Trophoblast cell (in vitro differentiated cells and primary cell): ENCODE measurements at regions not wholly inside any gene's neighbourhood (a gene's known extent, or its start where the extent isn't known, plus 50 kb on each side); places are given as distances from the start of the nearest gene placed in this dataset.

ENCODE experiments used
- DNase-seq, 2 donors: peaks; one replicate each; pipeline ENCODE4 v3.0.0-alpha.2; 2016
- H2AFZ ChIP-seq: 2 replicates; pipeline ENCODE4 v1.6.1; 2013; ENCODE audit warnings: low read length, moderate library complexity, mild to moderate bottlenecking; ENCODE audit not compliant: insufficient read depth, poor library complexity
- H2AK5ac ChIP-seq: 2 replicates; pipeline ENCODE4 v1.6.1; 2013; ENCODE audit warnings: mild to moderate bottlenecking, low read length
- H2BK120ac ChIP-seq: 2 replicates; pipeline ENCODE4 v1.6.1; 2013; ENCODE audit warnings: low read length, mild to moderate bottlenecking, moderate library complexity; ENCODE audit not compliant: insufficient read depth, poor library complexity
- H2BK12ac ChIP-seq: 2 replicates; pipeline ENCODE4 v1.6.1; 2013; ENCODE audit warnings: mild to moderate bottlenecking, low read length, moderate library complexity
- H2BK5ac ChIP-seq: 2 replicates; pipeline ENCODE4 v1.6.1; 2013; ENCODE audit warnings: low read length, low read depth, moderate library complexity, mild to moderate bottlenecking; ENCODE audit not compliant: poor library complexity
- H3K14ac ChIP-seq: 2 replicates; pipeline ENCODE4 v1.6.1; 2013; ENCODE audit warnings: mild to moderate bottlenecking, low read length
- H3K18ac ChIP-seq: 2 replicates; pipeline ENCODE4 v1.6.1; 2013; ENCODE audit warnings: mild to moderate bottlenecking, low read length
- H3K23ac ChIP-seq: 2 replicates; pipeline ENCODE4 v1.6.1; 2013; ENCODE audit warnings: low read length
- H3K27ac ChIP-seq: 2 replicates; pipeline ENCODE4 v1.5.1; 2013; ENCODE audit warnings: low read depth, mild to moderate bottlenecking, inconsistent platforms, low read length, moderate library complexity
- H3K27me3 ChIP-seq: 2 replicates; pipeline ENCODE4 v1.6.1; 2013; ENCODE audit warnings: inconsistent platforms, mild to moderate bottlenecking, low read length, moderate library complexity; ENCODE audit not compliant: insufficient read depth
- H3K36me3 ChIP-seq, 2 experiments: 1 replicate in 1 of 2; 2 replicates in 1 of 2; pipeline ENCODE4 v1.6.1; 2013; ENCODE audit warnings: low read length in 2 of 2, mild to moderate bottlenecking in 2 of 2, moderate library complexity in 1 of 2; ENCODE audit not compliant: insufficient read depth in 2 of 2, control insufficient read depth in 1 of 2
- H3K4ac ChIP-seq: 2 replicates; pipeline ENCODE4 v1.6.1; 2013; ENCODE audit warnings: low read depth, mild to moderate bottlenecking, low read length, moderate library complexity
- H3K4me1 ChIP-seq, 2 experiments: 1 replicate in 1 of 2; 2 replicates in 1 of 2; pipeline ENCODE4 v1.6.1; 2013; ENCODE audit warnings: low read length in 2 of 2, mild to moderate bottlenecking in 2 of 2, moderate library complexity in 1 of 2; ENCODE audit not compliant: insufficient read depth in 2 of 2, control insufficient read depth in 1 of 2
- H3K4me2 ChIP-seq: 2 replicates; pipeline ENCODE4 v1.6.1; 2013; ENCODE audit warnings: inconsistent platforms, mild to moderate bottlenecking, low read length, moderate library complexity
- H3K4me3 ChIP-seq: 2 replicates; pipeline ENCODE4 v1.5.1; 2013; ENCODE audit warnings: mild to moderate bottlenecking, low read depth, low read length, inconsistent platforms
- H3K79me1 ChIP-seq: one replicate; pipeline ENCODE4 v1.6.1; 2013; ENCODE audit warnings: low read length
- H3K79me2 ChIP-seq: 2 replicates; pipeline ENCODE4 v1.6.1; 2013; ENCODE audit warnings: low read length, mild to moderate bottlenecking; ENCODE audit not compliant: control insufficient read depth, insufficient read depth, poor library complexity
- H3K9ac ChIP-seq: 2 replicates; pipeline ENCODE4 v1.6.1; 2013; ENCODE audit warnings: mild to moderate bottlenecking, low read length
- H3K9me3 ChIP-seq: 2 replicates; pipeline ENCODE4 v1.6.1; 2013; ENCODE audit warnings: low read depth, mild to moderate bottlenecking, control low read depth, inconsistent platforms, low read length; ENCODE audit not compliant: insufficient read depth
- H4K12ac ChIP-seq: 2 replicates; pipeline ENCODE4 v1.6.1; 2013; ENCODE audit warnings: low read depth, mild to moderate bottlenecking, low read length, moderate library complexity
- H4K8ac ChIP-seq: 2 replicates; pipeline ENCODE4 v1.6.1; 2013; ENCODE audit warnings: low read depth, mild to moderate bottlenecking, low read length, moderate library complexity
- H4K91ac ChIP-seq: one replicate; pipeline ENCODE4 v1.6.1; 2013; ENCODE audit warnings: low read depth, mild to moderate bottlenecking, low read length, moderate library complexity
- WGBS: extraction: QIAGEN DNeasy Blood & Tissue Kit; methylation state at CpG from one replicate; pipeline ENCODE4 v1.1.7; 2013; ENCODE audit warnings: missing lambda C conversion rate; ENCODE audit not compliant: insufficient read length, insufficient coverage; ENCODE audit errors: extremely low coverage; 5-methylcytosine and 5-hydroxymethylcytosine counted together

DNA sequence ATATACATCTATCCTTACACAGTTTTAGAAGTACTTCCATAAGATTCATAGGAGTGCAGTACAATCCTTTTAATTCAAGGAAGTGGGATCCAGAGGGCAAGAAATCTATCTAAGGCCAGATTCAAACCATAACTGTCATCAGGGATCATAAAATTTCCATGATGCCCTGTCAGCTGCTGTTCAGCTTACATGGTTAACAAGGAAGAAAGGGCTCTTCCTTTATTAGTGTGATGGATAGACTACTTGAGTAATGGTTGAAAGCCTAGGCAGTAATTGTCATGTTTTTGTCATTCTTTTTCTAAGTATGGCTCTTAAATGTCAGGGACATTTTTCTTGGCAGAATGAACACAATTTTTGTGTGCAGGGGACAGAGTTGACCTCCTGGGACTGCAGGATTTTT lies 159.8 kb upstream of the CXCL13 start:
- Histone ChIP-seq H3K27ac (no peak overlapping the region), H3K18ac (no peak overlapping the region), H2BK120ac (no peak overlapping the region), H3K9ac (no peak overlapping the region), H3K36me3 (no peaks in the 10 kb centered on the region), H3K4me2 (no peak overlapping the region), H3K4me3 (no peak overlapping the region), H4K91ac (no peak overlapping the region), H3K79me2 (no peaks in the 10 kb centered on the region), H3K4ac (no peak overlapping the region), H2BK12ac (no peak overlapping the region), H2AK5ac (no peak overlapping the region), H3K14ac (no peak overlapping the region), H3K23ac (no peak overlapping the region), H4K8ac (no peak overlapping the region), H3K4me1 (no peaks in the 10 kb centered on the region), H2BK5ac (no peak overlapping the region), H4K12ac (no peak overlapping the region), H3K79me1 (no peaks in the 10 kb centered on the region), H2AFZ (no peak overlapping the region), H3K9me3 (no peaks in the 10 kb centered on the region), H3K27me3 (no peaks in the 10 kb centered on the region)
- no peak for DNase-seq

- no peaks in the 10 kb centered on the region for H3K36me3 ChIP-seq
- H4K12ac ChIP-seq: no peak overlapping the region
- no peak overlapping the region for H3K18ac ChIP-seq
- no peak overlapping the region for H2BK120ac ChIP-seq
- no peak overlapping the region for H3K27ac ChIP-seq
- H3K79me2 ChIP-seq: no peaks in the 10 kb centered on the region
- H2AK5ac ChIP-seq: no peak overlapping the region
- H2BK12ac ChIP-seq: no peak overlapping the region
- no peaks in the 10 kb centered on the region for H3K9me3 ChIP-seq
- H3K27me3 ChIP-seq: no peaks in the 10 kb centered on the region
- H3K23ac ChIP-seq: no peak overlapping the region
- no peak overlapping the region for H4K8ac ChIP-seq
- no peak overlapping the region for H3K4me3 ChIP-seq
- no peak overlapping the region for H3K4ac ChIP-seq
- no peak overlapping the region for H2AFZ ChIP-seq
- H3K9ac ChIP-seq: no peak overlapping the region
- no peak overlapping the region for H3K14ac ChIP-seq
- no peak overlapping the region for H2BK5ac ChIP-seq
- H3K79me1 ChIP-seq: no peaks in the 10 kb centered on the region
- H3K4me2 ChIP-seq: no peak overlapping the region
- H3K4me1 ChIP-seq: no peaks in the 10 kb centered on the region
- no peak overlapping the region for H4K91ac ChIP-seq
- DNase-seq: no peak
- WGBS: no CpG with 5 or more reads among the region's 4 CpGs
Measured at GRCh38 chr4:77446601-77447000, 159.0 kb upstream of the CXCL13 start.

- Histone ChIP-seq H3K79me1 (no peaks in the 10 kb centered on the region), H3K36me3 (no peaks in the 10 kb centered on the region), H3K27ac (no peak overlapping the region), H2AFZ (no peak overlapping the region), H3K14ac (no peak overlapping the region), H3K4me3 (no peak overlapping the region), H2BK12ac (no peak overlapping the region), H3K23ac (no peak overlapping the region), H3K4ac (no peak overlapping the region), H2BK5ac (no peak overlapping the region), H4K91ac (no peak overlapping the region), H3K4me1 (no peaks in the 10 kb centered on the region), H3K27me3 (no peaks in the 10 kb centered on the region), H2BK120ac (no peak overlapping the region), H4K12ac (no peak overlapping the region), H3K4me2 (no peak overlapping the region), H3K9ac (no peak overlapping the region), H4K8ac (no peak overlapping the region), H3K18ac (no peak overlapping the region), H3K9me3 (no peaks in the 10 kb centered on the region), H2AK5ac (no peak overlapping the region), H3K79me2 (no peaks in the 10 kb centered on the region)
- WGBS: no CpG with 5 or more reads among the region's 2 CpGs
- DNase-seq: no peak
Measured at GRCh38 chr4:77449171-77449570, 156.4 kb upstream of the CXCL13 start.

GRCh38 chr4:77450006-77450405 lies 155.6 kb upstream of the CXCL13 start:
- Histone ChIP-seq H3K18ac (no peak overlapping the region), H3K9ac (no peak overlapping the region), H3K4ac (no peak overlapping the region), H3K36me3 (no peaks in the 10 kb centered on the region), H3K79me2 (no peaks in the 10 kb centered on the region), H3K27ac (no peak overlapping the region), H2AK5ac (no peak overlapping the region), H3K4me1 (no peaks in the 10 kb centered on the region), H2BK12ac (no peak overlapping the region), H3K4me3 (no peak overlapping the region), H3K4me2 (no peak overlapping the region), H3K79me1 (no peaks in the 10 kb centered on the region), H2BK120ac (no peak overlapping the region), H4K12ac (no peak overlapping the region), H4K91ac (no peak overlapping the region), H3K9me3 (no peaks in the 10 kb centered on the region), H2BK5ac (no peak overlapping the region), H4K8ac (no peak overlapping the region), H2AFZ (no peak overlapping the region), H3K14ac (no peak overlapping the region), H3K23ac (no peak overlapping the region), H3K27me3 (no peaks in the 10 kb centered on the region)
- no CpG with 5 or more reads among the region's 4 CpGs for WGBS
- DNase-seq: no peak

- Histone ChIP-seq H3K9me3 (no peaks in the 10 kb centered on the region), H3K79me2 (no peaks in the 10 kb centered on the region), H3K18ac (no peak overlapping the region), H3K14ac (no peak overlapping the region), H2BK12ac (no peak overlapping the region), H3K79me1 (no peaks in the 10 kb centered on the region), H3K4me2 (no peak overlapping the region), H3K27ac (no peak overlapping the region), H2AK5ac (no peak overlapping the region), H4K12ac (no peak overlapping the region), H4K8ac (no peak overlapping the region), H2BK120ac (no peak overlapping the region), H3K9ac (no peak overlapping the region), H3K23ac (no peak overlapping the region), H2BK5ac (no peak overlapping the region), H2AFZ (no peak overlapping the region), H3K4me1 (no peaks in the 10 kb centered on the region), H4K91ac (no peak overlapping the region), H3K4ac (no peak overlapping the region), H3K36me3 (no peaks in the 10 kb centered on the region), H3K4me3 (no peak overlapping the region), H3K27me3 (no peaks in the 10 kb centered on the region)
- WGBS: no CpG with 5 or more reads among the region's 1 CpG
- no peak for DNase-seq
Measured at GRCh38 chr4:77451530-77451929, 154.1 kb upstream of the CXCL13 start.
